ENCODE measurements at regions not wholly inside any gene's neighbourhood (a gene's known extent, or its start where the extent isn't known, plus 50 kb on each side); places are given as distances from the start of the nearest gene placed in this dataset.

- Mint-ChIP-seq H3K4me3 (ENCODE audit: unreplicated experiment) (no peak overlapping the region), H3K4me1 (ENCODE audit: insufficient read depth, unreplicated experiment) (no peaks in the 10 kb centered on the region), H3K27ac (ENCODE audit: low read depth, unreplicated experiment) (no peak overlapping the region), H3K27me3 (ENCODE audit: insufficient read depth, unreplicated experiment) (no peaks in the 10 kb centered on the region), H3K36me3 (ENCODE audit: insufficient read depth, unreplicated experiment) (no peaks in the 10 kb centered on the region), H3K9me3 (ENCODE audit: unreplicated experiment) (peaks cover 9% of the 10 kb centered on the region)
- no TSS peak for BruUV-seq (replicated peaks)
- no peak for TF ChIP-seq CTCF (IDR thresholded peaks at IDR 0.05; ENCODE audit: unreplicated experiment)
- CTCF ChIA-PET = no interaction called here
- POLR2A ChIA-PET = no interaction called here
- DNase-seq (ENCODE audit: unreplicated experiment) = no peak
- intact Hi-C loops (cut with micrococcal nuclease) = no loop called here
Measured at GRCh38 chr4:182093431-182093831, 149.8 kb upstream of the TENM3 start.

- CTCF ChIA-PET = no interaction called here
- intact Hi-C loops (cut with micrococcal nuclease) = no loop called here
- no TSS peak for BruUV-seq (replicated peaks)
Measured at GRCh38 chr4:182093935-182094334, 149.3 kb upstream of the TENM3 start.

GRCh38 chr4:182101618-182102017, 141.6 kb upstream of the TENM3 start:
- TF ChIP-seq CTCF (IDR thresholded peaks at IDR 0.05; ENCODE audit: unreplicated experiment) = no peak
- Mint-ChIP-seq H3K27me3 (ENCODE audit: insufficient read depth, unreplicated experiment) (no peaks in the 10 kb centered on the region), H3K9me3 (ENCODE audit: unreplicated experiment) (peaks cover 5% of the 10 kb centered on the region), H3K36me3 (ENCODE audit: insufficient read depth, unreplicated experiment) (no peaks in the 10 kb centered on the region), H3K4me3 (ENCODE audit: unreplicated experiment) (no peak overlapping the region), H3K4me1 (ENCODE audit: insufficient read depth, unreplicated experiment) (no peaks in the 10 kb centered on the region), H3K27ac (ENCODE audit: low read depth, unreplicated experiment) (no peak overlapping the region)
- CTCF ChIA-PET = no interaction called here
- POLR2A ChIA-PET = no interaction called here
- no peak for DNase-seq (ENCODE audit: unreplicated experiment)
- intact Hi-C loops (cut with micrococcal nuclease) = no loop called here
- BruUV-seq (replicated peaks) = no TSS peak

More at GRCh38 chr4:182093935-182094334, 149.3 kb upstream of the TENM3 start:
- Mint-ChIP-seq H3K36me3 (ENCODE audit: insufficient read depth, unreplicated experiment) (no peaks in the 10 kb centered on the region), H3K27me3 (ENCODE audit: insufficient read depth, unreplicated experiment) (no peaks in the 10 kb centered on the region), H3K27ac (ENCODE audit: low read depth, unreplicated experiment) (no peak overlapping the region), H3K4me3 (ENCODE audit: unreplicated experiment) (no peak overlapping the region), H3K9me3 (ENCODE audit: unreplicated experiment) (peaks cover 10% of the 10 kb centered on the region), H3K4me1 (ENCODE audit: insufficient read depth, unreplicated experiment) (no peaks in the 10 kb centered on the region)
- POLR2A ChIA-PET = no interaction called here
- no peak for TF ChIP-seq CTCF (IDR thresholded peaks at IDR 0.05; ENCODE audit: unreplicated experiment)
- no peak for DNase-seq (ENCODE audit: unreplicated experiment)

GRCh38 chr4:182102576-182102975, 140.6 kb upstream of the TENM3 start:
- ChIA-PET POLR2A (no interaction called here), CTCF (no interaction called here)
- H3K27me3 Mint-ChIP-seq (ENCODE audit: insufficient read depth, unreplicated experiment) = no peaks in the 10 kb centered on the region
- no TSS peak for BruUV-seq (replicated peaks)
- H3K4me1 Mint-ChIP-seq (ENCODE audit: insufficient read depth, unreplicated experiment) = no peaks in the 10 kb centered on the region
- no peaks in the 10 kb centered on the region for H3K36me3 Mint-ChIP-seq (ENCODE audit: insufficient read depth, unreplicated experiment)
- no peak overlapping the region for H3K27ac Mint-ChIP-seq (ENCODE audit: low read depth, unreplicated experiment)
- no peak for DNase-seq (ENCODE audit: unreplicated experiment)
- H3K9me3 Mint-ChIP-seq (ENCODE audit: unreplicated experiment) = peaks cover 5% of the 10 kb centered on the region
- intact Hi-C loops (cut with micrococcal nuclease) = no loop called here
- no peak overlapping the region for H3K4me3 Mint-ChIP-seq (ENCODE audit: unreplicated experiment)
- TF ChIP-seq CTCF (IDR thresholded peaks at IDR 0.05; ENCODE audit: unreplicated experiment) = no peak
